HEK293T (cell line): ENCODE measurements at regions not wholly inside any gene's neighbourhood (a gene's known extent, or its start where the extent isn't known, plus 50 kb on each side); places are given as distances from the start of the nearest gene placed in this dataset.

Experiments used
- BHLHE40 ChIP-seq: fragments of 450-650 bp; IDR thresholded peaks from 2 replicates; pipeline ENCODE4 v1.6.1; 2016; ENCODE audit warnings: mild to moderate bottlenecking, moderate library complexity, borderline replicate concordance
- CTBP1 ChIP-seq: fragments of 450-650 bp; IDR thresholded peaks from 2 replicates; pipeline ENCODE4 v1.6.1; 2016; ENCODE audit warnings: borderline replicate concordance
- ELF4 ChIP-seq: fragments of 450-650 bp; IDR thresholded peaks from 2 replicates; pipeline ENCODE4 v1.6.1; 2017; ENCODE audit warnings: antibody characterized with exemption
- FOXA1 ChIP-seq: fragments of 450-650 bp; IDR thresholded peaks from 2 replicates; pipeline ENCODE4 v1.6.1; 2016; ENCODE audit warnings: mild to moderate bottlenecking
- FOXK2 ChIP-seq: fragments of 450-650 bp; IDR thresholded peaks from 2 replicates; pipeline ENCODE4 v1.6.1; 2016; ENCODE audit warnings: mild to moderate bottlenecking
- FOXM1 ChIP-seq: fragments of 450-650 bp; IDR thresholded peaks from 2 replicates; pipeline ENCODE4 v1.6.1; 2017; ENCODE audit warnings: mild to moderate bottlenecking, borderline replicate concordance
- HDGF ChIP-seq: fragments of 450-650 bp; IDR thresholded peaks from 2 replicates; pipeline ENCODE4 v1.6.1; 2017; ENCODE audit warnings: antibody characterized with exemption, borderline replicate concordance
- L3MBTL2 ChIP-seq: fragments of 450-650 bp; conservative IDR thresholded peaks from 2 replicates; pipeline ENCODE4 v1.6.1; 2016; ENCODE audit warnings: mild to moderate bottlenecking
- LEF1 ChIP-seq: fragments of 450-650 bp; IDR thresholded peaks from 2 replicates; pipeline ENCODE4 v1.6.1; 2017; ENCODE audit warnings: mild to moderate bottlenecking, borderline replicate concordance
- NFRKB ChIP-seq: fragments of 450-650 bp; IDR thresholded peaks from 2 replicates; pipeline ENCODE4 v1.6.1; 2016; ENCODE audit warnings: mild to moderate bottlenecking, moderate library complexity
- SP1 ChIP-seq: fragments of 450-650 bp; IDR thresholded peaks from 2 replicates; pipeline ENCODE4 v1.6.1; 2017
- SUZ12 ChIP-seq: fragments of 450-650 bp; IDR thresholded peaks from 2 replicates; pipeline ENCODE4 v1.6.1; 2016; ENCODE audit warnings: mild to moderate bottlenecking
- TARDBP ChIP-seq: fragments of 450-650 bp; IDR thresholded peaks from 2 replicates; pipeline ENCODE4 v1.6.1; 2016
- ZNF384 ChIP-seq: fragments of 450-650 bp; IDR thresholded peaks from 2 replicates; pipeline ENCODE4 v1.6.1; 2016

GRCh38 chr7:124459101-124460055, 306.2 kb downstream of the GPR37 start:
- TF ChIP-seq BHLHE40: no peak
- no peak for TF ChIP-seq TARDBP
- TF ChIP-seq SP1: no peak
- TF ChIP-seq ELF4: no peak
- no peak for TF ChIP-seq HDGF
- no peak for TF ChIP-seq FOXM1
- TF ChIP-seq CTBP1: no peak
- TF ChIP-seq FOXK2: no peak
- no peak for TF ChIP-seq FOXA1
- no peak for TF ChIP-seq SUZ12
- TF ChIP-seq ZNF384: no peak
- no peak for TF ChIP-seq NFRKB
- no peak for TF ChIP-seq LEF1
- no peak for TF ChIP-seq L3MBTL2
